ENCODE measurements at regions not wholly inside any gene's neighbourhood (a gene's known extent, or its start where the extent isn't known, plus 50 kb on each side); places are given as distances from the start of the nearest gene placed in this dataset.

DNA sequence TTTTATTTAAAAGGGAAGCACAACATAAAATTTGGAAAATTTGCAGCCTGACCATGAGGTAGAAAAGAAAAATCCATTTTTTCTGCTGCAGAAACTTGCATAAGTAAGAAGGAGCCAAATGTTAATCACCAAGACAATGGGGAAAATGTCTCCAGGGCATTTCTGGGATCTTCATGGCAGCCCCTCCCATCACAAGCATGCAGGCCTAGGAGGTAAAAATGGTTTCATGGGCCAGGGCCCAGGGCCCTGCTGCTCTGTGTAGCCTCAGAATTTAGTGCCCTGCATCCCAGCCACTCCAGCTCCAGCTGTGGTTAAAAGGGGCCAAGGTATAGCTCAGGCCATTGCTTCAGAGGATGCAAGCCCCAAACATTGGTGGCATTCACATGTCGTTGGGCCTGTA is 735.6 kb downstream of the GALC start:
- H3K9me3 ChIP-seq (ENCODE audit: control insufficient read depth, insufficient read depth, low read depth, low read length) = no peaks in the 10 kb centered on the region
- intact Hi-C loops (cut with micrococcal nuclease; ENCODE audit: unreplicated experiment) = no loop called here
- H3K4me3 ChIP-seq (ENCODE audit: low read depth in 2 of 2, low read length in 2 of 2) = no peak overlapping the region
- H3K4me1 ChIP-seq (ENCODE audit: control insufficient read depth, insufficient read depth, low read length) = no peaks in the 10 kb centered on the region
- ATAC-seq = no peak
- no peak for DNase-seq (ENCODE audit: low read depth, low spot score)
- no TSS peak for BruUV-seq (replicated peaks)
- ChIA-PET CTCF (no interaction called here), POLR2A (no interaction called here)
- no peak overlapping the region for H3K27ac ChIP-seq (ENCODE audit: low read length)
- no peaks in the 10 kb centered on the region for H3K36me3 ChIP-seq (ENCODE audit: control insufficient read depth, insufficient read depth, low read length)
- no peaks in the 10 kb centered on the region for H3K27me3 ChIP-seq (ENCODE audit: control insufficient read depth, insufficient read depth, low read length)
- in situ Hi-C loops (cut with HindIII; ENCODE audit: low pct_unique_long_range_greater_than_20kb, low sequenced_read_pairs) = no loop called here
- TF ChIP-seq, protein P1, sequence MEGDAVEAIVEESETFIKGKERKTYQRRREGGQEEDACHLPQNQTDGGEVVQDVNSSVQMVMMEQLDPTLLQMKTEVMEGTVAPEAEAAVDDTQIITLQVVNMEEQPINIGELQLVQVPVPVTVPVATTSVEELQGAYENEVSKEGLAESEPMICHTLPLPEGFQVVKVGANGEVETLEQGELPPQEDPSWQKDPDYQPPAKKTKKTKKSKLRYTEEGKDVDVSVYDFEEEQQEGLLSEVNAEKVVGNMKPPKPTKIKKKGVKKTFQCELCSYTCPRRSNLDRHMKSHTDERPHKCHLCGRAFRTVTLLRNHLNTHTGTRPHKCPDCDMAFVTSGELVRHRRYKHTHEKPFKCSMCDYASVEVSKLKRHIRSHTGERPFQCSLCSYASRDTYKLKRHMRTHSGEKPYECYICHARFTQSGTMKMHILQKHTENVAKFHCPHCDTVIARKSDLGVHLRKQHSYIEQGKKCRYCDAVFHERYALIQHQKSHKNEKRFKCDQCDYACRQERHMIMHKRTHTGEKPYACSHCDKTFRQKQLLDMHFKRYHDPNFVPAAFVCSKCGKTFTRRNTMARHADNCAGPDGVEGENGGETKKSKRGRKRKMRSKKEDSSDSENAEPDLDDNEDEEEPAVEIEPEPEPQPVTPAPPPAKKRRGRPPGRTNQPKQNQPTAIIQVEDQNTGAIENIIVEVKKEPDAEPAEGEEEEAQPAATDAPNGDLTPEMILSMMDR (IDR thresholded peaks at IDR 0.05) = no peak
- TF ChIP-seq POLR2AphosphoS5 (IDR thresholded peaks at IDR 0.05; ENCODE audit: low read depth, low read length) (no peak), TCF7L2 (IDR thresholded peaks at IDR 0.05; ENCODE audit: low read depth, low read length) (no peak), SIN3A (IDR thresholded peaks at IDR 0.05; ENCODE audit: borderline replicate concordance, insufficient read depth, low read depth, low read length) (no peak)
- TF ChIP-seq, protein P2, sequence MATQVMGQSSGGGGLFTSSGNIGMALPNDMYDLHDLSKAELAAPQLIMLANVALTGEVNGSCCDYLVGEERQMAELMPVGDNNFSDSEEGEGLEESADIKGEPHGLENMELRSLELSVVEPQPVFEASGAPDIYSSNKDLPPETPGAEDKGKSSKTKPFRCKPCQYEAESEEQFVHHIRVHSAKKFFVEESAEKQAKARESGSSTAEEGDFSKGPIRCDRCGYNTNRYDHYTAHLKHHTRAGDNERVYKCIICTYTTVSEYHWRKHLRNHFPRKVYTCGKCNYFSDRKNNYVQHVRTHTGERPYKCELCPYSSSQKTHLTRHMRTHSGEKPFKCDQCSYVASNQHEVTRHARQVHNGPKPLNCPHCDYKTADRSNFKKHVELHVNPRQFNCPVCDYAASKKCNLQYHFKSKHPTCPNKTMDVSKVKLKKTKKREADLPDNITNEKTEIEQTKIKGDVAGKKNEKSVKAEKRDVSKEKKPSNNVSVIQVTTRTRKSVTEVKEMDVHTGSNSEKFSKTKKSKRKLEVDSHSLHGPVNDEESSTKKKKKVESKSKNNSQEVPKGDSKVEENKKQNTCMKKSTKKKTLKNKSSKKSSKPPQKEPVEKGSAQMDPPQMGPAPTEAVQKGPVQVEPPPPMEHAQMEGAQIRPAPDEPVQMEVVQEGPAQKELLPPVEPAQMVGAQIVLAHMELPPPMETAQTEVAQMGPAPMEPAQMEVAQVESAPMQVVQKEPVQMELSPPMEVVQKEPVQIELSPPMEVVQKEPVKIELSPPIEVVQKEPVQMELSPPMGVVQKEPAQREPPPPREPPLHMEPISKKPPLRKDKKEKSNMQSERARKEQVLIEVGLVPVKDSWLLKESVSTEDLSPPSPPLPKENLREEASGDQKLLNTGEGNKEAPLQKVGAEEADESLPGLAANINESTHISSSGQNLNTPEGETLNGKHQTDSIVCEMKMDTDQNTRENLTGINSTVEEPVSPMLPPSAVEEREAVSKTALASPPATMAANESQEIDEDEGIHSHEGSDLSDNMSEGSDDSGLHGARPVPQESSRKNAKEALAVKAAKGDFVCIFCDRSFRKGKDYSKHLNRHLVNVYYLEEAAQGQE (IDR thresholded peaks at IDR 0.05; ENCODE audit: insufficient read depth in 1 of 2, low read depth in 2 of 2, low read length in 1 of 2) = no peak

DNA sequence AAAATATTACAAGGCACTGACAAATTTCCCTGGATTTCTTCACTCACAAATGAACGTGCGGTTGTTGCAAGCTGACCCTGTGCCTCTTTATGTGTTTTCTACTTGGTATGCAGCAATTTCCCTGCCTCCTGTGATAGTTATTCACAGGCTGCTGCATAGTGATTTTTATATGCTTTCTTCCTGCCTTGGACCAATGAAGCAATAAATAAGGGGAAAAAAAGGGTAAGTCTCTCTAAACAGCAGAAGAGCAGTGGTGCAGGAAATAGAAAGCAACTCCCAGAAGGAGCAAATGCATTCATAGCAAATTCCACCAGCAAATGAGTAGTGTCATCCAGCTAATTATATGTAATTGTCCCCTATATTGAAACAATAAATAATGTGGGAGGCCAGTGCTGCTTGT is 737.9 kb downstream of the GALC start:
- POLR2A ChIA-PET = no interaction called here

More for the DNA sequence above, 737.9 kb downstream of the GALC start:
- no peak for DNase-seq (ENCODE audit: low read depth, low spot score)
- CTCF ChIA-PET = no interaction called here
- Histone ChIP-seq H3K4me1 (ENCODE audit: control insufficient read depth, insufficient read depth, low read length) (no peaks in the 10 kb centered on the region), H3K36me3 (ENCODE audit: control insufficient read depth, insufficient read depth, low read length) (no peaks in the 10 kb centered on the region), H3K27ac (ENCODE audit: low read length) (no peak overlapping the region), H3K4me3 (ENCODE audit: low read depth in 2 of 2, low read length in 2 of 2) (no peak overlapping the region), H3K27me3 (ENCODE audit: control insufficient read depth, insufficient read depth, low read length) (no peaks in the 10 kb centered on the region), H3K9me3 (ENCODE audit: control insufficient read depth, insufficient read depth, low read depth, low read length) (no peaks in the 10 kb centered on the region)
- BruUV-seq (replicated peaks) = no TSS peak
- TF ChIP-seq, protein P1 (IDR thresholded peaks at IDR 0.05) = no peak
- TF ChIP-seq SIN3A (IDR thresholded peaks at IDR 0.05; ENCODE audit: borderline replicate concordance, insufficient read depth, low read depth, low read length) (no peak), POLR2AphosphoS5 (IDR thresholded peaks at IDR 0.05; ENCODE audit: low read depth, low read length) (no peak)
- TF ChIP-seq, protein P2 (IDR thresholded peaks at IDR 0.05; ENCODE audit: insufficient read depth in 1 of 2, low read depth in 2 of 2, low read length in 1 of 2) = no peak
- in situ Hi-C loops (cut with HindIII; ENCODE audit: low pct_unique_long_range_greater_than_20kb, low sequenced_read_pairs) (no loop called here), intact Hi-C loops (cut with micrococcal nuclease; ENCODE audit: unreplicated experiment) (no loop called here)
- ATAC-seq = no peak

All from Panc1 (cell line).